Stimulated activated CD4-positive, alpha-beta T cell treated with anti-CD3 and anti-CD28 coated beads, Interleukin-12 subunit alpha, Interleukin-12 subunit beta, amount 100 ng/mL, for 4 hours (primary cell): ENCODE measurements at regions not wholly inside any gene's neighbourhood (a gene's known extent, or its start where the extent isn't known, plus 50 kb on each side); places are given as distances from the start of the nearest gene placed in this dataset.

ENCODE experiments used
- DNase-seq: peaks from one replicate; pipeline ENCODE4 v3.0.0-alpha.2; 2020

- DNase-seq, result no peak
Measured at GRCh38 chr7:96481796-96482195, 159.9 kb upstream of the SLC25A13 start.

DNA sequence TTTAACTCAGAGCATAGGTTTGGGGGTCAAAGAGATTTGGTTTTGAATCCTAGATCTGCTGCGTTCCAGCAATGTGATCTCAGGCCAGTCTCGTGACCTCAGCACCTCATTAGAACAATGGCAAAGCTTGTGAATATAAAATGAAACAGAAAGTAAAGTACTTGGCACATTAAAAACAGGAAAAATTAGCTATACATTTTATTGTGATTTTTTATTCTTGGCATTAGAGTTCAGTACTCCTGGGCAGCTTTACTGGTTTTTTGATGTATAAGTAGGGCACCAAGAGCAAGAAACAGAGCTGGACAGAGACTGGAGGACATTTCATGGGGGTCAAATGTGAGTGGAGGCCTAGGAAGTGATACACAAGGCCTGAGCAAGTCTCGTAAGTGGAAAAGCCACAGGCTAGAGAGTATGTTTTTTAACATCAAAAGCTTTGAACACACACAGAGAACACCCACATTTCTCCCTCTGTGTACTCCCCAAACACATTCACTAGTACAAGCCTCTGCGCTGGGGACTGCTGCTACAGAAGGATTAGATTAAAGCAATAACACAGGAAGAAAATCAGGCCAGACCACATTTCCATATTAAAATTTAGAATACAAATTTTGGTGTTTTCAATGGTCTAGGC, 157.2 kb upstream of the SLC25A13 start:
- DNase-seq, result no peak

GRCh38 chr7:96471606-96472005, 149.7 kb upstream of the SLC25A13 start:
- DNase-seq, result no peak

DNA sequence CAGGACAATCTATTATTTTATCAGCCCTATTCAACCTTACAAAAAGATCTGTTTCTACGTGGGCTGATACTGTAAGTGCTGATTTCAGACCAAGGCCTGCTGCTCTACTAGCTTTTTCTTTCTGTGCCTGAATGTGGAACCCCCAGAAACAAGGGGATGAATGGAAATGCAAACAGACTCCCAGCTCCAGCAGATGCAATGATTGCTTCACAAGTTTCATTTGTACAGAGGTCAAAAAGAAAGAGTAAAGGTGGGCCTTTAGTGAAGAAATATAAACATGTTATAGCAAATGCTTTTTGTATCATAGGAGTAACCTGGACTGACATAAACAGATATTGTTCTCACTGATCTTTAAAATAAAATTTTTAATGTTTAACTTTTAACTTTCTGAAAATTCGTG, 130.2 kb upstream of the SLC25A13 start:
- no peak for DNase-seq

DNA sequence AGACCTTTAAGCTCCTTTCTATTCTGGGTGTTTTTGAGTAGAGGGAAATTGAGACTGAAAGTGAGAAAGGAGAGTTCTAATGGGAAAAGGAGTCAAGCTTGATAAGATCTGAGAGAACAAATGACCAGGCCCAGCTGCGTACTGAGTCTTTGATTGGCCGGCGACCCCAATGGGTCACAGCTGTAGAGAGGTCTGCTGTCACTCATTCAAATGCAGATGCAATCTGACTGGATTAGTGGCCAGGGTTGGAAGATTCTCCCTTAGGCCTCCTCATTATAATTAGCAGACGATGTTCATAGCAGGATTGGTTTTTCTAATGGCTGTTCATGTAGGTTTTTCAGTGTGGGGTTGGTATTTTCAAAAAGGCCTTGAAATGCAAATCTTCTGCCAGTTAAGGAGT, 127.2 kb upstream of the SLC25A13 start:
- DNase-seq, result no peak

GRCh38 chr7:96447109-96447645, 125.3 kb upstream of the SLC25A13 start:
- DNase-seq, result no peak

DNA sequence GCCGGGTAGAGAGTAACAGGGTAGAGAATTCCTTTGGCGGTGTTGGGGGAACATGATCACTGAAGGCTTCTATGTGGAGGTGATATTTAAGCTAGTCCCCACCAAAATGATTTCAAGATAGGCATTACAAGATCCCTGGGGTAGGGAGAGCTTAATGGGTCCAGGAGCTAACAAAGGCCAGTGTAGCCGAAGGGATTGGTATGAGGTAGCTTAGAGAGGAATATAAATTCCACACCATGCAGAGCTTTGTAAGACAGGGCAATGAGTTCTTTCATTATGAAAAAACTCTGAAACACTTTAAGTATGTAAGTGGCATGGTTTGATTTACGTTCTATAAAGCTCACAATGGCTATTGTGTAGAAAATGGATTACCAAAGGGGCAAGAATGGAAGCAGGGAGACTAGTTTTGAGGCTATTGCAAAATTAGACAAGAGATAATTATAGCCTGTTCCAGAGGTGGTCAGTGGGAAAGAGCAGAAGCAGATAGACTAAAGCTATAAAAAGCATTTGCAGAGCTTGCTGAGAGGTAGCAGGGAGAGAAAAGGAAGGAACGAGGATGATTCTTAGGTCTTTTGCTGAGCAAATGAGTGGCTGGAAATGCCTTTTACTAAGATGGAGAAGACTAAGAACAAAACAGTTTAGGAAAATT, 119.7 kb upstream of the SLC25A13 start:
- DNase-seq, result no peak

DNA sequence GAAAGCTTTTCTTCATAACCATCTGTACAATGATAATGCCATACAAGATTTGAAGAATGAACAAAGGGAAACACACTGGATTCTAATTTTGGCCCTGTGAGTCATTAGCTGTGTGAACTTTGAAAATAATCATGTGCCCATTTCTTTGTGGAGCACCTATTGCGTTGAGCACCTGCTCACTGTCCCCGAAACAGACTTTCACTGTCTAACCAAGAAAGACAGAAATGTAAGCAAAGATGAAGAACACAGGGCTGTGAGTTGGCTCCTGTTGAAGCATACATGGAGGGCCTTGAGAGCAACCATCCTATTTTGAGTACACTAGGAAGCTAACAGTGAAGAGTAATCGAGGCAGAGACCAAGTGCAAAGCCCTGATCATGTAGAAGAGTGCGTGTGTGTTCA, 118.4 kb upstream of the SLC25A13 start:
- DNase-seq, result no peak

- DNase-seq, result no peak
Measured at GRCh38 chr7:96436880-96437279, 115.0 kb upstream of the SLC25A13 start.

DNA sequence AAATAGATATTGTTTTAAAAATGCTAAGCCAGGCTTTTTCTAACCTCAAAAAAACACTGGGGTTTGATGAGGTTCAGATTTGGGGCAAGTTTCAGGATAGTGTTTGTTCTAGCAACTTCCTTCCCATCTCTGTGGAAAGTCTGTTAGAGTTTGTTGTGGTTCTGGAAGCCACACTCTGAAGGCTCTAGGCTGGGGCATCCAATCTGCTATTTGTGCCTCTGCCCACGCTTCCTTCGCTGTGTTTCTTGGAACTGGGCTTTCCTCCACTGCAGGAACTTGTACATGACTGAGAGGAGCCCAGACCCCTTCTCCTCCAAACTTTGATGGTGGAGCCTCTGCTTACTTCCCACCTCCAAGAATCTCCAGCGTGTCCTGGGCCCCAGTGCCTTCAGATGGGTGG, 108.5 kb upstream of the SLC25A13 start:
- no peak for DNase-seq

- no peak for DNase-seq
Measured at GRCh38 chr7:96427143-96427542, 105.2 kb upstream of the SLC25A13 start.

GRCh38 chr7:96426685-96427084, 104.8 kb upstream of the SLC25A13 start:
- no peak for DNase-seq

DNA sequence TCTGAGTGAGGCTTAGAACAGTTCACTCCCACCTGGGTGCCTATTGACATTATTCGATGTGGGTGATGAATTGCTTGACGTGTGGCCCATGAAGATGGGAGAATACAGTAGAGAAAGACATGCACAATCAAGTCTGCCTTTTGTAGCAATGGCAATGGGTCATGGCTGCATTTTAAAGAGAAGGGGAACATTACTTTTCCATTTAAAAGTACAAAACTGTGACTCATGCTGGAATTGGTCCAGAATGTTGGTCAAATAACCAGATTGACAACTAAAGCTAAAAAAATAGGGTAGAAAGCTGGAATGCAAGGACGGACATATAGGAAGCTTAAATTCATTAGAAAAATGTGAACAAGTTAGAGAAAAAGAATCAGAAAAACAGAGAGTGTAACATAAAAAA, 104.1 kb upstream of the SLC25A13 start:
- no peak for DNase-seq

GRCh38 chr7:96424411-96424810, 102.5 kb upstream of the SLC25A13 start:
- DNase-seq, result no peak

GRCh38 chr7:96422388-96422787, 100.5 kb upstream of the SLC25A13 start:
- no peak for DNase-seq

- DNase-seq, result no peak
Measured at GRCh38 chr7:96418581-96418980, 96.7 kb upstream of the SLC25A13 start.

DNA sequence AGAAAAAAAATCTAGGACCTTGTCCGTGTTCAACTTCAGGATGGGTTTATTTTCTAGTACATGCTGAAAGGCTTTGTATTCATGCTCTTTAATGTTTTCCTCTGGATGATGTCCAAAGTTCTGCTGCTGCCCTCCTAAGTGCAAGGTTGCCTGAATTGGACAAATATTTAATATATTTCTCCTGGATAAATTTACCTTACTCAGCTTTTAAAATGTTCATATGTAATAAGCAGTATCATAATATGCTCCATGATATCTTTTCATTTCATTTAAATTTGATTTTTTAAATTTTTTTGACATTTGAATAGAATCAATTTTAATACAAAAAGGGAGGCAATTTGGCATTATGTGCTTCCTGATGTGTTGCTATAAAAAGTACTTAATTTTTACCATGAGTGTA, 95.9 kb upstream of the SLC25A13 start:
- no peak for DNase-seq

DNA sequence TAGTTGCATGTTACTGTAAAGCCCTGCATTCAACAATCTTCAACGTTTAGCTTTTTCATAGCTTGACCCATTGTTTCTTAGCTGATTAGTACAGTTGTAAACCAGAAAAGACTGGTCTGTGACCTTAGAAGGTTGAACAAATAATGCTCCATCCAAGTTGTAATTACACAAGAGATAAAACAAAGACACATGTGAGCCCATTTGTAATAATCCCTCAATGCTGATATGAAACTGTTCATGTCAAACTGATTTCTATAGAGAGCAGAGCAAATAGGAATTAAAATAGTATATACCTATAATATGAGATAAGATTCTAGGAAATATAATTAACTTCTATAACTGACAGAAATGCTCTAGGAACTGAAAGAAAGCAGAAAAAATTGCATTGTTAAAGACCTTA, 94.7 kb upstream of the SLC25A13 start:
- no peak for DNase-seq

- no peak for DNase-seq
Measured at GRCh38 chr7:96416116-96416515, 94.2 kb upstream of the SLC25A13 start.

GRCh38 chr7:96415293-96415940, 93.5 kb upstream of the SLC25A13 start:
- DNase-seq, result no peak

- peak; percentile 3 for DNase-seq
Measured at GRCh38 chr7:96414931-96415292, 93.0 kb upstream of the SLC25A13 start.

DNA sequence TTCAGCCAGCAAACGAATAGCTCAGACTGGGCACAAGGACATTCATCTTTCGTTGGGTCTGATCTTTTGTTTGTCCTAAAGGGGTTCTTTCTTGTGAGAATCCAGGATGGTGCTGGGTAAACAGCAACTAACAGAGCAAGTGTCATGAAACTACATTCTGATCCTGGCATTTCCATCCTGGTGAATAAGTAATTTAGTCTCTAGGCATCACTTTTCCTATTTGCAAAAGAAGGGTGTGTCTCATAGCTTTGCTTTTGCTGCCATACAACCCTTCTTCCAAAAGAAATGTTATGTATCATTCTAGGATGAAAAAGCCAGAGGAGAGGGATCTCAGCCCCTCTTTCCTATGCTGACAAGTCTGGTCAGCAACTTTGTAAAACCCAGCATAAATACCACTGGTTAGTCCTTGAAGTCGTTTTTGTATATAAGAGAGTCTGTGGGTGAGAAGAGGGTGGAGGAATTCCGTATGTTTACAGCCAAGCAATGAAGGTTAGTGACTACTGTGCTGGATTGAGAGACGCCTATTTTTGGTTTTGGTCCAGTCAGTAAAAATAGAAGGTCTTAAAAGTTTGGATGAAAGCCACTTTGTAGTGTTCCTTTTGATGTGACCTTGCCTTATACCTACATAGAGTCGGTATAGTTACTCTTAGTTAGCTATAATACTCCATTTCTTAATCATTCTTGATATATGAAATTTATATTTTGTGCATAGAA, 88.4 kb upstream of the SLC25A13 start:
- no peak for DNase-seq

DNA sequence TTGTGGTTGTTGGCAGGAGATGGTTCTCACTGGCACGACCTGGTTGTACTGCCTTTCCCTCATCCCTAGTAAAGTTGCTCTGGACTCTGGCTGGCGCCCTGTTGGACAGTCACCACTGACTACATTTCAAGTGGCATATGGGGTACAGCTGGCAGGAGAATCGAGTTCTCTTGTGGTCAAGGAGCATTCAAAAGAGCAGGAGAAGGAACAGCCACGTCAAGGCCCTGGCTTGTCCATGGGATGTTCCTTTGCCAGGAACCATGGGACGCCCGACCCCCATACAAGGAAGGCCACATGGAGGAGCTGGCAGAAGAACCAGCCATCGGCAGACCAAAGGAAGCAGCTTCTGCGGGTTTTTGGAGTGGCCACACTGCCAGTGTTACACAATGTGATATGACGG, 87.0 kb upstream of the SLC25A13 start:
- DNase-seq, result no peak

DNA sequence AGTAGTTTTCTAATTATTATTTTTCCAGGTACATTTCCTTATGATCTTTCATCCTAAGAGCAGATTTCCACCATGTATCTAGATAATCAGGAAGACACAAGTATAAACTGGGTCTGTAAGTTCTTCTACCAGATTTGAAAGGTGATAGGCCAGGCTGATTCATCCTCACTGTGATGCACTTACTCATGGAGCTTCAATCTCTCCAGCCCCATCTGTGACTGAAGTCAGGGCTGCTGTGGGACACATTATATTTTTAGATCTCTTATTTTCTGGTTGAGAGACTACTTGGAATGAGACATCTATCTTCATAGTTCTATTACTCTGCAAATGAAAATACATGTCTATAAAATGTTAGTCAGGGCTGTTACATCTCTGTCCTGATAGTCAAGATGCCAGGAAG, 85.5 kb upstream of the SLC25A13 start:
- no peak for DNase-seq
